ENCODE measurements at regions not wholly inside any gene's neighbourhood (a gene's known extent, or its start where the extent isn't known, plus 50 kb on each side); places are given as distances from the start of the nearest gene placed in this dataset.
A peak's percentile ranks its signal among the peaks of the same experiment; 100 is the strongest.

GRCh38 chr13:84931264-84931663 lies 868.0 kb downstream of the SLITRK6 start:
- DNase-seq, result no peak

- DNase-seq, result no peak
Observed at GRCh38 chr13:84927442-84928169, 871.6 kb downstream of the SLITRK6 start.

- DNase-seq, result no peak
Observed at GRCh38 chr13:84925443-84925842, 873.8 kb downstream of the SLITRK6 start.

- DNase-seq, result no peak
Observed at GRCh38 chr13:84923831-84924230, 875.4 kb downstream of the SLITRK6 start.

- DNase-seq, result no peak
Observed at GRCh38 chr13:84917252-84917878, 881.9 kb downstream of the SLITRK6 start.

GRCh38 chr13:84912720-84913119 lies 886.5 kb downstream of the SLITRK6 start:
- DNase-seq, result no peak

GRCh38 chr13:84910423-84910822 lies 888.8 kb downstream of the SLITRK6 start:
- DNase-seq, result no peak

- no peak for DNase-seq
Observed at GRCh38 chr13:84903391-84903790, 895.8 kb downstream of the SLITRK6 start.

GRCh38 chr13:84902243-84902642 lies 897.0 kb downstream of the SLITRK6 start:
- DNase-seq, result no peak

- peak; percentile 19 to 31 for DNase-seq
Observed at GRCh38 chr13:84896128-84896527, 903.1 kb downstream of the SLITRK6 start.

GRCh38 chr13:84894749-84895148 lies 904.5 kb downstream of the SLITRK6 start:
- DNase-seq, result no peak

GRCh38 chr13:84885868-84886267 lies 913.4 kb downstream of the SLITRK6 start:
- DNase-seq, result no peak

- no peak for DNase-seq
Observed at GRCh38 chr13:84873951-84874350, 925.3 kb downstream of the SLITRK6 start.

GRCh38 chr13:84870190-84870589 lies 929.0 kb downstream of the SLITRK6 start:
- DNase-seq, result no peak

GRCh38 chr13:84867246-84867645 lies 932.0 kb downstream of the SLITRK6 start:
- no peak for DNase-seq

- no peak for DNase-seq
Observed at GRCh38 chr13:84865783-84866221, 933.4 kb downstream of the SLITRK6 start.

- DNase-seq, result no peak
Observed at GRCh38 chr13:84864341-84864740, 934.9 kb downstream of the SLITRK6 start.

- DNase-seq, result no peak
Observed at GRCh38 chr13:84847107-84847506, 952.1 kb downstream of the SLITRK6 start.

- DNase-seq, result no peak
Observed at GRCh38 chr13:84845907-84846619, 953.2 kb downstream of the SLITRK6 start.

GRCh38 chr13:84844473-84844872 lies 954.7 kb downstream of the SLITRK6 start:
- DNase-seq, result no peak

- no peak for DNase-seq
Observed at GRCh38 chr13:84843368-84843767, 955.9 kb downstream of the SLITRK6 start.

- DNase-seq, result no peak
Observed at GRCh38 chr13:84834201-84834600, 951.9 kb upstream of the SLITRK1 start.

- DNase-seq, result no peak
Observed at GRCh38 chr13:84831666-84832657, 949.7 kb upstream of the SLITRK1 start.
